HL-60 (cell line): ENCODE measurements at regions not wholly inside any gene's neighbourhood (a gene's known extent, or its start where the extent isn't known, plus 50 kb on each side); places are given as distances from the start of the nearest gene placed in this dataset.

Experiments
- DNase-seq, 2 experiments: peaks; one replicate each; pipeline ENCODE4 v3.0.0-alpha.2; 2010 to 2020; ENCODE audit warnings: low read depth in 1 of 2, low spot score in 1 of 2
- H3K27ac ChIP-seq: fragments of 250-450 bp; sonication (Bioruptor Pico); replicated peaks from 2 replicates; pipeline ENCODE4 v1.5.1; 2020; ENCODE audit warnings: mild to moderate bottlenecking, moderate library complexity
- H3K27me3 ChIP-seq: fragments of 250-450 bp; sonication (Bioruptor Pico); 2 replicates; pipeline ENCODE4 v1.5.1; 2021; ENCODE audit warnings: mild to moderate bottlenecking, moderate library complexity; ENCODE audit not compliant: insufficient read depth, poor library complexity, severe bottlenecking
- H3K4me3 ChIP-seq: replicated peaks from 2 replicates; pipeline ENCODE4 v1.5.1; 2011; ENCODE audit warnings: mild to moderate bottlenecking, control low read depth, low read length; ENCODE audit not compliant: insufficient read depth
- GABPA ChIP-seq: IDR thresholded peaks from 2 replicates; pipeline ENCODE4 v1.6.1; 2012; ENCODE audit warnings: low read depth
- POLR2AphosphoS5 ChIP-seq: IDR thresholded peaks from 2 replicates; pipeline ENCODE4 v1.6.1; 2012; ENCODE audit warnings: low read depth
- SPI1 ChIP-seq: IDR thresholded peaks from 2 replicates; pipeline ENCODE4 v1.6.1; 2012; ENCODE audit warnings: low read depth, mild to moderate bottlenecking, borderline replicate concordance
- TF ChIP-seq, protein P1 (sequence below): IDR thresholded peaks from 2 replicates; pipeline ENCODE4 v1.6.1; 2012; ENCODE audit warnings: low read depth; ENCODE audit not compliant: insufficient replicate concordance
- TF ChIP-seq, protein P2 (sequence below): IDR thresholded peaks from one replicate; pipeline ENCODE4 v1.5.1; 2011; ENCODE audit warnings: low read length, control low read depth, inconsistent platforms; ENCODE audit not compliant: insufficient read depth

DNA sequence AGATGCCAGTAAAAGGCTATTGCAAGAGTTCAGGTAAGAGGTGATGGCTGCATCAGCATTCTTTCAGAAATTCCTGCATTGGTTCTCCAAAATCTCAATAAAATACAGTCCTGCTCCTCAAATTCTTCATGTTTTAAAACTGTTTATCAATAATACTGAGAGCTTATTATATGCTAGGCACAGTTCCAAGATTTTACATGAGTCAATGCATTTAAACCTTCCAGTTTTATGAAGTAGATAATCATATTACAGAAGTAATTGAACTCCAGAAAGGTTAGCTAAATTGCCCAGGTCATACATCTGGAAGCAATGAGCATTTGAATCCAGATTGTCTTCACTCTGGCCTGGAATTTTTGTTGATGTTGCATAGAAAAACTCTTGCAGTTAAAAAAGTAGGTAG is 282.9 kb upstream of the SLITRK6 start:
- H3K27me3 ChIP-seq: no peaks in the 10 kb centered on the region
- no peak overlapping the region for H3K27ac ChIP-seq
- H3K4me3 ChIP-seq: no peak overlapping the region
- TF ChIP-seq, protein P1, sequence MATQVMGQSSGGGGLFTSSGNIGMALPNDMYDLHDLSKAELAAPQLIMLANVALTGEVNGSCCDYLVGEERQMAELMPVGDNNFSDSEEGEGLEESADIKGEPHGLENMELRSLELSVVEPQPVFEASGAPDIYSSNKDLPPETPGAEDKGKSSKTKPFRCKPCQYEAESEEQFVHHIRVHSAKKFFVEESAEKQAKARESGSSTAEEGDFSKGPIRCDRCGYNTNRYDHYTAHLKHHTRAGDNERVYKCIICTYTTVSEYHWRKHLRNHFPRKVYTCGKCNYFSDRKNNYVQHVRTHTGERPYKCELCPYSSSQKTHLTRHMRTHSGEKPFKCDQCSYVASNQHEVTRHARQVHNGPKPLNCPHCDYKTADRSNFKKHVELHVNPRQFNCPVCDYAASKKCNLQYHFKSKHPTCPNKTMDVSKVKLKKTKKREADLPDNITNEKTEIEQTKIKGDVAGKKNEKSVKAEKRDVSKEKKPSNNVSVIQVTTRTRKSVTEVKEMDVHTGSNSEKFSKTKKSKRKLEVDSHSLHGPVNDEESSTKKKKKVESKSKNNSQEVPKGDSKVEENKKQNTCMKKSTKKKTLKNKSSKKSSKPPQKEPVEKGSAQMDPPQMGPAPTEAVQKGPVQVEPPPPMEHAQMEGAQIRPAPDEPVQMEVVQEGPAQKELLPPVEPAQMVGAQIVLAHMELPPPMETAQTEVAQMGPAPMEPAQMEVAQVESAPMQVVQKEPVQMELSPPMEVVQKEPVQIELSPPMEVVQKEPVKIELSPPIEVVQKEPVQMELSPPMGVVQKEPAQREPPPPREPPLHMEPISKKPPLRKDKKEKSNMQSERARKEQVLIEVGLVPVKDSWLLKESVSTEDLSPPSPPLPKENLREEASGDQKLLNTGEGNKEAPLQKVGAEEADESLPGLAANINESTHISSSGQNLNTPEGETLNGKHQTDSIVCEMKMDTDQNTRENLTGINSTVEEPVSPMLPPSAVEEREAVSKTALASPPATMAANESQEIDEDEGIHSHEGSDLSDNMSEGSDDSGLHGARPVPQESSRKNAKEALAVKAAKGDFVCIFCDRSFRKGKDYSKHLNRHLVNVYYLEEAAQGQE: no peak
- TF ChIP-seq POLR2AphosphoS5 (no peak), SPI1 (no peak), GABPA (no peak)
- TF ChIP-seq, protein P2, sequence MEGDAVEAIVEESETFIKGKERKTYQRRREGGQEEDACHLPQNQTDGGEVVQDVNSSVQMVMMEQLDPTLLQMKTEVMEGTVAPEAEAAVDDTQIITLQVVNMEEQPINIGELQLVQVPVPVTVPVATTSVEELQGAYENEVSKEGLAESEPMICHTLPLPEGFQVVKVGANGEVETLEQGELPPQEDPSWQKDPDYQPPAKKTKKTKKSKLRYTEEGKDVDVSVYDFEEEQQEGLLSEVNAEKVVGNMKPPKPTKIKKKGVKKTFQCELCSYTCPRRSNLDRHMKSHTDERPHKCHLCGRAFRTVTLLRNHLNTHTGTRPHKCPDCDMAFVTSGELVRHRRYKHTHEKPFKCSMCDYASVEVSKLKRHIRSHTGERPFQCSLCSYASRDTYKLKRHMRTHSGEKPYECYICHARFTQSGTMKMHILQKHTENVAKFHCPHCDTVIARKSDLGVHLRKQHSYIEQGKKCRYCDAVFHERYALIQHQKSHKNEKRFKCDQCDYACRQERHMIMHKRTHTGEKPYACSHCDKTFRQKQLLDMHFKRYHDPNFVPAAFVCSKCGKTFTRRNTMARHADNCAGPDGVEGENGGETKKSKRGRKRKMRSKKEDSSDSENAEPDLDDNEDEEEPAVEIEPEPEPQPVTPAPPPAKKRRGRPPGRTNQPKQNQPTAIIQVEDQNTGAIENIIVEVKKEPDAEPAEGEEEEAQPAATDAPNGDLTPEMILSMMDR: no peak
- DNase-seq: no peak

DNA sequence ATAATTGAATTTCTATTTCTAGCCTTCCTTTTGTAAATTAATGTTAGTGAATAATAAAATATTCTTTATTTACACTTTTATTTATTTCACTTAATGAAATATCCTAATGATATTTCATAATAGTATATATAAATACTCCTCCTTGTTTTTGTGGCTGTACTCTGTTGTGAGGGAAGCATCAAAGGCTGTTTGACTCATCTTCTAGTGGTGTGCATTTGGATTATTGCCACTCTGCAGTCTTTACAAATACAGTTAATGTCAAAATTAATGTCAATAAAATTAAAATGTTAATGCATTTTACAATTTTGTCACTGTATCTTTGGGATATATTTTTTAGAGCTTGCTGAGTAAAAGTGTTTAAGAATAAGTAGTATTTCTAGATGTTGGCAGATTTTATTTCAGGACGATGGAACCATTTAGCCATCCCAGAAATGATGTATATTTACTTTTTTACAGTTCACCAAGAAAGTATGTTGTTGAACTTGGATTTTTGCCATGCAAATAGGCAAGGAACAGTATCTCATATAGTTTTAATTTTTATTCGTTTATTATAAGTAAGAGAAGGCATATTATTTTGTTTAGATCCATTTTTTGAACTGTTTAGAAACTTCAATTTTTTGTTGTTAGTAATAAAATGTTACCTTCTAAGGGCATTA is 281.2 kb upstream of the SLITRK6 start:
- no peak for DNase-seq
- H3K27me3 ChIP-seq: no peaks in the 10 kb centered on the region
- H3K4me3 ChIP-seq: no peak overlapping the region
- no peak overlapping the region for H3K27ac ChIP-seq
- TF ChIP-seq POLR2AphosphoS5 (no peak), GABPA (no peak), SPI1 (no peak)
- TF ChIP-seq, protein P1: no peak
- TF ChIP-seq, protein P2: no peak

DNA sequence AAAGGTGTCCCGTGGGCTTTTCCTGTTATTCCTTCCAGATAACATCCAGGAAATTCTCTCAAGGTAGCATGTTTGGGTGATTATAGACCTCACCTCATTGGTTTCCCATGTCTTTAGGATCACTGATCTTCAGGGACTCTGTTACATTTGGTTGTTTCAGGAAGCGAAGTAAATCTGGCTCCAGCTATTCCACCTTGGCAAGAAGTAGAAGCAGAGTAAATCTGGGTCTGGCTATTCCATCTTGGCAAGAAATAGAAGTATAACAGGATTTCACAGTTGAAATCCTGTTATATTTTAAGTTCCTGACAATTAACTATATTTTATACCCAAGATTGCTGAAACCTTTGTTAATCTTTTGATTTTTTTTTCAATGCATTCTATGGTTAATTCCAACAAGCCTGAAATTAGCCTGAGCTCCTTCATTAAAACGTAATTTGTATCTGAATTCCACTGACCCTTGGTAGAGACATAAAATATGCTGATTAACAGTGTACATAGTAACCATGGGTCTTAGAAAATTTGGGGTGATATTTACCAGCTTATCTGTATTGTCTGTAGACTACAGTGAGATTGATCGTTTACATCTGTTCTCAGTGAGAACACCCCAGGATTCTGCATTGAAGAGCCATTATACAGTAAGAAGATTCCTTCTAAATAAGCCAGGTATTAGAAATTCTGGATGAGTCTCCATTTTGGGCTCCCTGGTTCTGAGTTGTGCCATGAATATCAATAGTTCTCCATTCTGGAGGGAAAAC is 267.6 kb upstream of the SLITRK6 start:
- no peak overlapping the region for H3K27ac ChIP-seq
- DNase-seq: no peak
- no peaks in the 10 kb centered on the region for H3K27me3 ChIP-seq
- TF ChIP-seq GABPA (no peak), SPI1 (no peak), POLR2AphosphoS5 (no peak)
- TF ChIP-seq, protein P2: no peak
- TF ChIP-seq, protein P1: no peak
- no peak overlapping the region for H3K4me3 ChIP-seq
